ENCODE measurements at regions not wholly inside any gene's neighbourhood (a gene's known extent, or its start where the extent isn't known, plus 50 kb on each side); places are given as distances from the start of the nearest gene placed in this dataset.
"Not testable (repeated sequence)": the region's sequence is repeated elsewhere in the genome, so short reads cannot be mapped to it uniquely, and the experiment has no call there.

DNA sequence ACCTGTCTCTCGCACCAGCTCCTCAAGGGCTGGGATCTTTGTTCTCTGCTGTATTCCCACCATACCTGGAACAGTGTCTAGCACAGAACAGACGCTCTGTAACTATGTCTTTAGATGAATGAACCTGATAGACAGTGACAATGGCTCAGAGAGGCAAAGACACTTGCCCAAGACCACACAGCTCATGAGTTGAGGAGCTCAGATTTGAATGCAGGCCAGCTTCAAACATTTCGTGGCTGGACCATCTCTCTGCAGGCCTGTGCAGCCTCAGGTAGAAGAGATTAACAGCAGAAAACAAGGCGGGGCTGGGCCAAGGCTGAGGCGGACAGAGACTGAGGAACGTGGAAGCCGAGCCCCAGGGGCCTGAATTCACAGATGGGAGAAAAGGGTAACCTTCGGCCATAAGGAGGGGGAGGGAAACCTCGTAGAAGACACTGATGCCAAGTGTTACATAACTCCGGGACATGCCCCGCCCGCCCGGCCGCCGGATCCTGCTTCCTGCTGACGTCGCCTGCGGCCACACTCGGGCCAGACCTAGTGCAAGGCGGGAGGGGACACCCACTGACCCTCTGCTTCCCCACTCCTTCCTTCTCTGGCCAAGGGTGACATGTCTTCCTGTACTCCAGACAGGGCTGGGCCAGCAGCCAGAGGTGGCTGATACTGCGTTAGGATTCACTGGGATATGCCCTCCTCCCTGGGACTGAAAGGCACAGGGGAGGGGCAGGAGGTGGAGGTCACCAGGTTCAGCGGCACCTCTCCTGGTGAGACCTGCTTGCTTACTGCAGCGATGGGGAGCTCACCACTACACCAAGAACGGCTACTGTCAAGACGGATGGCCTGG is 86.8 kb downstream of the RFLNA start:
- peak; percentile 86 for DNase-seq (ENCODE audit: low spot score)

DNA sequence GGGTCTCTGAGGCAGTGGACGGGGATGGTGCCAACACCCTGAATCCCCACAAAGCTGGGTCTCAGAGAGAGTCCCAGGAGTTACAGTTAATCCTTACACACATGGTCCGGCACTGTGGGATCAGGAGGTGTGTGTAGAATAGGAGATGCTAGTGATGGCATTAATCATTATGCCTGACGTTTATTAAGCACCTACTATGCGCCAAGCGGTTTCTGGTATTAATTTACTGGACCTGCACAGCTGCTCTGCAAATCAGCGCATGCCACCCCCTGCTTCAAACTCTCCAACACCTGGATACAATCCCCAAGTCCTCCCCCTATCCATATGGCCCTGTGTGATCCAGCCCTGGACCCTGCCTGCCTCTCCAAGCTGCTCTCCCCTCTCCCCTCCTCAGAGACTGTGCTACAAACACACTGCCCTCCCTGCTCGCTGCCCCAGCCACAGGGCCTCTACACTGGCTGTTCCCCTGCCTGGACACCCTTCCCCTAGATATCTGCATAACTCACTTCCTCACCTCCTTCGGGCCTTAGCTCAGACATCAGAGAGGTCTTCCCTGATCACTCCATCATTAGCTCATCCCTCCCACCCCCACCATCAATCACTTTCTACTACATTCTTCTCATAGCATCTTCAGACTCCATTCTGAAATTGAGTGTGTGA is 86.0 kb downstream of the RFLNA start:
- DNase-seq (ENCODE audit: low spot score), result no peak

GRCh38 chr12:124379938-124380754 is 85.3 kb downstream of the RFLNA start:
- DNase-seq (ENCODE audit: low spot score), result peak; percentile 67

- no peak for DNase-seq (ENCODE audit: low spot score)
These were observed 84.6 kb downstream of the RFLNA start for GRCh38 chr12:124379379-124379937.

DNA sequence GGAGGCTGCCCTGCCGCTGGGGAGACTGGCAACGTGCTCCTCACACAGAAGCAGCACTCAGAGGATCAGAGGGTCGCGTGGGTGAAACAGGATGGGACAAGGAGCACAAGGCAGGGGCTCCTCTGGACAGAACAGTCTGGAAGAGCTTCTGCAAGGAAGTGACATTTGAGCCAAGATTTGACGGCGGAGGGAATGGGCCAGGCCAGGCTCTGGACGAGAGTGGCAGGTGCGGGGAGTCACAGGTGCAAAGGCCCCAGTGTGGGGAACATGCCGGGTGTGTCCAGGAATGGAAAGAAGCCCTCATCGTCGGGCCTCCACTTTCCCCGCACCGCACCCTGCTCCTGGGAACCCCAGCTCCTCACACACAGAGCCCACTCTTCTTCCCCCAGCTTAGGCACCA is 84.0 kb downstream of the RFLNA start:
- no peak for DNase-seq (ENCODE audit: low spot score)

GRCh38 chr12:124377981-124378509 is 83.2 kb downstream of the RFLNA start:
- no peak for DNase-seq (ENCODE audit: low spot score)

GRCh38 chr12:124376435-124376834 is 81.5 kb downstream of the RFLNA start:
- DNase-seq (ENCODE audit: low spot score), result no peak

- no peak for DNase-seq (ENCODE audit: low spot score)
These were observed 80.9 kb downstream of the RFLNA start for GRCh38 chr12:124375789-124376175.

GRCh38 chr12:124375141-124375788 is 80.4 kb downstream of the RFLNA start:
- no peak for DNase-seq (ENCODE audit: low spot score)

GRCh38 chr12:124374567-124374966 is 79.7 kb downstream of the RFLNA start:
- DNase-seq (ENCODE audit: low spot score), result no peak

DNA sequence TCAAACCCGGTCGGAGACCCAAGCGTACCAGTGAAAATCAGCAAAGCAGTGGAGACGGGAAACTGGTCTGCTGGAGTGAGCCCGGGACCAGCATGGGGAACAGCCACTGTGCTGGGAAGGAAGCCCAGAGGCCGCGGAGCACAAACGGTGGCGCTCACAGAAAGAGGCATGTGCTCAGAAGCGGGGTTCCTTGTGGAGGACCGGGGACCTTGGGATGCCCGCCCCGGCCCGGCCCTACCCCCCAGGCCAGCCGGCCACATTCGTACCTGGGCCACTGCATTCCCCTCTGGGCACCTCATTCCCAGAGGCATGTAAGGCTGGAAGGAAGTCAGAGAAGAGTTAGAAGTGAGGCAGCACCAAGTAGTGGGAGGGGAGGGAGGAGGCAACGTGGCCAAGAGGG is 79.3 kb downstream of the RFLNA start:
- DNase-seq (ENCODE audit: low spot score), result no peak

- not testable (repeated sequence) for DNase-seq (ENCODE audit: low spot score)
These were observed 78.8 kb downstream of the RFLNA start for GRCh38 chr12:124373701-124374100.

GRCh38 chr12:124372831-124373230 is 77.9 kb downstream of the RFLNA start:
- no peak for DNase-seq (ENCODE audit: low spot score)

- no peak for DNase-seq (ENCODE audit: low spot score)
These were observed 77.2 kb downstream of the RFLNA start for GRCh38 chr12:124371970-124372555.

DNA sequence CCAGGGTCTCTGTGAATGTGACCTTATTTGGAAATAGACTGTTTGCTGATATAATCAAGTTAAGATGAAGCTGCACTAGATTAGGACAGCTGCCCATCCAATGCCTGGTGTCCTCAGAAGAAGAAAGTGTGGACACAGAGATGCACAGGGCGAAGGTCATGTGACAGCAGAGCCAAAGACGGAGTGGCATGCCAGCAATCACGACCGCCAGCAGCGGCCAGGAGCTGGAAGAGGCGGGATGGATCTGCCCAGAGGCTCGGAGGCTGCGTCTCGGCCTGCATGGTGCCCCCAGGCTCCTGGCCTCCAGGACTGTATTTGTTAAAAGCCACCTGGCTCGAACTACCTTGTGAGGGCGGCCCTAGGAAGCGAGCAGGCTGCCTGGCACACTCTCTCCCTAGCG is 76.5 kb downstream of the RFLNA start:
- no peak for DNase-seq (ENCODE audit: low spot score)

GRCh38 chr12:124370851-124371250 is 76.0 kb downstream of the RFLNA start:
- no peak for DNase-seq (ENCODE audit: low spot score)

GRCh38 chr12:124370384-124370783 is 75.5 kb downstream of the RFLNA start:
- DNase-seq (ENCODE audit: low spot score), result no peak

- DNase-seq (ENCODE audit: low spot score), result peak; percentile 72
These were observed 75.0 kb downstream of the RFLNA start for GRCh38 chr12:124369827-124370378.

- DNase-seq (ENCODE audit: low spot score), result peak; percentile 89
These were observed 74.3 kb downstream of the RFLNA start for GRCh38 chr12:124369055-124369826.

DNA sequence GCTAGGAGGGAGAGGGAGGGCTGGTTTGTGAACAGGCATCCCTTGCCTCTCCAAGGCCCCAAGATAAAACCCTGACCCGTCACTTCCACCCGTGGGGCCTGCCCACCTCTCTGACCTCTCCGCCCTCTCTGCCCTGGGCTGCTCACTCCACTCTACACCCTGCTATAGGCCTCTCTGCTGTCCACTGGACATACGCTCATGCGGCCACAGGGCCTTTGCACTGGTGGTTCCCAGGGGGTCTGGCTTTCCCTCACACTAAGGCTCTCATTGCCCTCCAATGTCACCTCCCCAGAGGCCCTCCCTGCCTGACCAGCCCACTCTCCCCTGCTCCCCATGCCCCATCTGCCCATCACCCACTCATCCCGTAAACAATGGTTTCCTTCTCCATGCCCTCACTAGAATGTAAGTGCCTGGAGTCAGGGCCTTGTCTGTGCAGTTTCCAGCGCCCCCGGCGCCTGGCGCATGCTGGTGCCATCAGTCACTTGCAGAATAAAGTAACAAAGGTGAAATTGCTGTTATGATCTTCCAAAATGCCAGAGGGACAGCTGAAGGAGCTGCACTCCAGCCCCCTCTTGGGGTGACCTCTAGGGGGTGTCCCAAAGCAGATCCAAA is 73.6 kb downstream of the RFLNA start:
- peak; percentile 48 for DNase-seq (ENCODE audit: low spot score)
